ENCODE measurements at regions not wholly inside any gene's neighbourhood (a gene's known extent, or its start where the extent isn't known, plus 50 kb on each side); places are given as distances from the start of the nearest gene placed in this dataset.
A peak's percentile ranks its signal among the peaks of the same experiment; 100 is the strongest.

GRCh38 chr12:107229827-107230226 is 136.5 kb upstream of the CRY1 start:
- Histone ChIP-seq H3K27me3 (no peaks in the 10 kb centered on the region), H3K9me3 (no peaks in the 10 kb centered on the region), H3K4me1 (peaks cover 3% of the 10 kb centered on the region), H3K36me3 (no peaks in the 10 kb centered on the region), H3K4me3 (no peak overlapping the region), H3K27ac (no peak overlapping the region)
- whole genome bisulfite sequencing, result 86% methylated on average over 5 of the region's 5 CpGs
- no peak for DNase-seq (ENCODE audit: low spot score in 2 of 2)
- TF ChIP-seq POLR2AphosphoS5 (IDR thresholded peaks at IDR 0.05) (no peak), EP300 (IDR thresholded peaks at IDR 0.05) (no peak), POLR2A (IDR thresholded peaks at IDR 0.05) (no peak), CTCF (IDR thresholded peaks at IDR 0.05) (no peak)

- Histone ChIP-seq H3K36me3 (no peaks in the 10 kb centered on the region), H3K9me3 (no peaks in the 10 kb centered on the region), H3K4me1 (peaks cover 3% of the 10 kb centered on the region), H3K27me3 (peaks cover 3% of the 10 kb centered on the region), H3K27ac (no peak overlapping the region), H3K4me3 (no peak overlapping the region)
- DNase-seq (ENCODE audit: low spot score in 2 of 2), result no peak
- no peak for TF ChIP-seq CTCF (IDR thresholded peaks at IDR 0.05)
- no peak for TF ChIP-seq POLR2A (IDR thresholded peaks at IDR 0.05)
- TF ChIP-seq EP300 (IDR thresholded peaks at IDR 0.05), result no peak
- TF ChIP-seq POLR2AphosphoS5 (IDR thresholded peaks at IDR 0.05), result no peak
- WGBS, result 76% methylated on average over 11 of the region's 11 CpGs
Observed at GRCh38 chr12:107231303-107231702, 138.0 kb upstream of the CRY1 start.

GRCh38 chr12:107233551-107233950 is 140.2 kb upstream of the CRY1 start:
- peaks cover 14% of the 10 kb centered on the region for H3K4me1 ChIP-seq
- no peak overlapping the region for H3K4me3 ChIP-seq
- no peaks in the 10 kb centered on the region for H3K9me3 ChIP-seq
- no peak overlapping the region for H3K27ac ChIP-seq
- peaks cover 3% of the 10 kb centered on the region for H3K27me3 ChIP-seq
- DNase-seq (ENCODE audit: low spot score in 2 of 2), result no peak
- no peaks in the 10 kb centered on the region for H3K36me3 ChIP-seq
- 81% methylated on average over 3 of the region's 3 CpGs for WGBS
- TF ChIP-seq POLR2A (IDR thresholded peaks at IDR 0.05), result no peak
- no peak for TF ChIP-seq EP300 (IDR thresholded peaks at IDR 0.05)
- TF ChIP-seq POLR2AphosphoS5 (IDR thresholded peaks at IDR 0.05), result no peak
- TF ChIP-seq CTCF (IDR thresholded peaks at IDR 0.05), result no peak

GRCh38 chr12:107235600-107235999 is 142.3 kb upstream of the CRY1 start:
- no peaks in the 10 kb centered on the region for H3K9me3 ChIP-seq
- TF ChIP-seq POLR2A (IDR thresholded peaks at IDR 0.05) (no peak), CTCF (IDR thresholded peaks at IDR 0.05) (no peak), POLR2AphosphoS5 (IDR thresholded peaks at IDR 0.05) (no peak), EP300 (IDR thresholded peaks at IDR 0.05) (no peak)
- H3K27me3 ChIP-seq, result peaks cover 5% of the 10 kb centered on the region
- H3K4me1 ChIP-seq, result peaks cover 14% of the 10 kb centered on the region
- no peak overlapping the region for H3K27ac ChIP-seq
- no peaks in the 10 kb centered on the region for H3K36me3 ChIP-seq
- no peak for DNase-seq (ENCODE audit: low spot score in 2 of 2)
- WGBS, result 82% methylated on average over 2 of the region's 2 CpGs
- no peak overlapping the region for H3K4me3 ChIP-seq

- H3K4me1 ChIP-seq, result peaks cover 11% of the 10 kb centered on the region
- DNase-seq (ENCODE audit: low spot score in 2 of 2), result no peak
- no peaks in the 10 kb centered on the region for H3K36me3 ChIP-seq
- H3K9me3 ChIP-seq, result no peaks in the 10 kb centered on the region
- H3K27ac ChIP-seq, result peak overlapping the region; percentile 28
- WGBS, result 23% methylated on average over 6 of the region's 6 CpGs
- no peak overlapping the region for H3K4me3 ChIP-seq
- TF ChIP-seq EP300 (IDR thresholded peaks at IDR 0.05) (no peak), POLR2A (IDR thresholded peaks at IDR 0.05) (no peak), CTCF (IDR thresholded peaks at IDR 0.05) (no peak), POLR2AphosphoS5 (IDR thresholded peaks at IDR 0.05) (no peak)
- H3K27me3 ChIP-seq, result peaks cover 5% of the 10 kb centered on the region
Observed at GRCh38 chr12:107236824-107237511, 143.6 kb upstream of the CRY1 start.
